Right ventricle myocardium superior (tissue), 1 donor: ENCODE measurements at regions not wholly inside any gene's neighbourhood (a gene's known extent, or its start where the extent isn't known, plus 50 kb on each side); places are given as distances from the start of the nearest gene placed in this dataset.
"Not testable (repeated sequence)": the region's sequence is repeated elsewhere in the genome, so short reads cannot be mapped to it uniquely, and the experiment has no call there.

Source experiments
- ATAC-seq: fragments of 200-7000 bp; cut with Tn5 transposase; one replicate; pipeline ENCODE4 v1.9.1; 2020; ENCODE audit warnings: mild to moderate bottlenecking; ENCODE audit not compliant: poor library complexity
- DNase-seq: peaks from one replicate; pipeline ENCODE4 v3.0.0-alpha.2; 2020
- intact Hi-C: fragments of 100-400 bp; cut with DNase I; formaldehyde crosslinking; loops from one replicate; pipeline ENCODE4 v1.11.2; 2022
- donor health status: DM: no; HTN: yes; CAD: no; lungs with severe emphysema.

- intact Hi-C loops = no loop called here
- ATAC-seq (no peak), DNase-seq (no peak)
Measured at GRCh38 chr6:106787327-106788196, 158.2 kb downstream of the QRSL1 start.

- intact Hi-C loops = no loop called here
- ATAC-seq (no peak), DNase-seq (no peak)
Measured at GRCh38 chr6:106785298-106785697, 155.9 kb downstream of the QRSL1 start.

GRCh38 chr6:106783640-106784566 lies 154.5 kb downstream of the QRSL1 start:
- no peak for ATAC-seq
- DNase-seq = no peak
- intact Hi-C loops = no loop called here

- no peak for DNase-seq
- intact Hi-C loops = no loop called here
- peak; percentile 66 for ATAC-seq
Measured at GRCh38 chr6:106782536-106783285, 153.3 kb downstream of the QRSL1 start.

- DNase-seq, intact Hi-C loops, ATAC-seq: not testable (repeated sequence)
Measured at GRCh38 chr6:106779552-106779951, 150.2 kb downstream of the QRSL1 start.

- no peak for DNase-seq
- no peak for ATAC-seq
- intact Hi-C loops = no loop called here
Measured at GRCh38 chr6:106778943-106779342, 149.6 kb downstream of the QRSL1 start.

- DNase-seq (no peak), ATAC-seq (no peak)
- intact Hi-C loops = no loop called here
Measured at GRCh38 chr6:106773996-106774629, 144.7 kb downstream of the QRSL1 start.

GRCh38 chr6:106773522-106773921 lies 144.1 kb downstream of the QRSL1 start:
- ATAC-seq (no peak), DNase-seq (no peak)
- intact Hi-C loops = no loop called here

GRCh38 chr6:106772270-106773142 lies 143.1 kb downstream of the QRSL1 start:
- intact Hi-C loops = no loop called here
- DNase-seq (no peak), ATAC-seq (no peak)

GRCh38 chr6:106771822-106772221 lies 142.4 kb downstream of the QRSL1 start:
- no peak for DNase-seq
- intact Hi-C loops = no loop called here
- no peak for ATAC-seq

- intact Hi-C loops = no loop called here
- ATAC-seq (no peak), DNase-seq (no peak)
Measured at GRCh38 chr6:106770663-106771062, 141.3 kb downstream of the QRSL1 start.

- DNase-seq (no peak), ATAC-seq (no peak)
Measured at GRCh38 chr6:106770081-106770480, 140.7 kb downstream of the QRSL1 start.

GRCh38 chr6:106767271-106767670 lies 137.9 kb downstream of the QRSL1 start:
- DNase-seq (no peak), ATAC-seq (no peak)
- intact Hi-C loops = no loop called here

More at GRCh38 chr6:106770081-106770480, 140.7 kb downstream of the QRSL1 start:
- intact Hi-C loops = no loop called here

- intact Hi-C loops = no loop called here
- DNase-seq = no peak
- no peak for ATAC-seq
Measured at GRCh38 chr6:106766201-106766600, 136.8 kb downstream of the QRSL1 start.

GRCh38 chr6:106765496-106765895 lies 136.1 kb downstream of the QRSL1 start:
- DNase-seq (no peak), ATAC-seq (no peak)
- intact Hi-C loops = no loop called here

GRCh38 chr6:106764353-106764980 lies 135.1 kb downstream of the QRSL1 start:
- intact Hi-C loops = no loop called here
- no peak for ATAC-seq

GRCh38 chr6:106763361-106763760 lies 134.0 kb downstream of the QRSL1 start:
- intact Hi-C loops = no loop called here
- ATAC-seq (no peak), DNase-seq (no peak)

More at GRCh38 chr6:106764353-106764980, 135.1 kb downstream of the QRSL1 start:
- no peak for DNase-seq
